Heart right ventricle (tissue), 16 donors: ENCODE measurements at regions not wholly inside any gene's neighbourhood (a gene's known extent, or its start where the extent isn't known, plus 50 kb on each side); places are given as distances from the start of the nearest gene placed in this dataset.
"Not testable (repeated sequence)": the region's sequence is repeated elsewhere in the genome, so short reads cannot be mapped to it uniquely, and the experiment has no call there.

ENCODE experiments used
- ATAC-seq, 8 donors: fragments of 200-7000 bp; cut with Tn5 transposase; one replicate each; pipeline ENCODE4 v1.9.1; 2020; ENCODE audit warnings: mild to moderate bottlenecking in 8 of 8, moderate library complexity in 8 of 8, moderate number of reproducible peaks in 1 of 8
- DNase-seq, 2 donors: peaks; one replicate each; pipeline ENCODE4 v3.0.0-alpha.2; 2020
- H3K27ac ChIP-seq, 10 donors: fragments of 200-600 bp; sonication (generic) in 2 of 10; one replicate each; pipeline versions ENCODE4 v1.5.0 to v1.8.0; 2020 to 2022; ENCODE audit warnings: mild to moderate bottlenecking in 3 of 10
- H3K27me3 ChIP-seq, 7 donors: fragments of 200-600 bp; one replicate each; pipeline ENCODE4 v1.8.0; 2021 to 2022; ENCODE audit warnings: mild to moderate bottlenecking in 2 of 7
- H3K36me3 ChIP-seq, 9 donors: fragments of 200-600 bp; sonication (generic) in 1 of 9; one replicate each; pipeline versions ENCODE4 v1.5.0 to v1.8.0; 2020 to 2022; ENCODE audit warnings: mild to moderate bottlenecking in 2 of 9
- H3K4me1 ChIP-seq, 9 donors: fragments of 200-600 bp; sonication (generic) in 1 of 9; one replicate each; pipeline versions ENCODE4 v1.5.0 to v1.8.0; 2020 to 2022; ENCODE audit warnings: mild to moderate bottlenecking in 4 of 9
- H3K4me3 ChIP-seq, 10 donors: fragments of 200-600 bp; sonication (generic) in 2 of 10; one replicate each; pipeline versions ENCODE4 v1.5.0 to v1.8.0; 2020 to 2022; ENCODE audit warnings: mild to moderate bottlenecking in 7 of 10, moderate library complexity in 2 of 10
- H3K9me3 ChIP-seq, 11 donors: fragments of 200-600 bp in 10 of 11; sonication (generic) in 2 of 11; one replicate each; pipeline versions ENCODE4 v1.5.0 to v1.8.0; 2013 to 2022; ENCODE audit warnings: mild to moderate bottlenecking in 2 of 11, control low read depth in 1 of 11, moderate library complexity in 1 of 11
- WGBS, 2 donors: extraction: QIAGEN DNeasy Blood & Tissue Kit; methylation state at CpG; one replicate each; pipeline ENCODE4 v1.1.7; 2013; ENCODE audit warnings: inconsistent platforms in 1 of 2; 5-methylcytosine and 5-hydroxymethylcytosine counted together
- intact Hi-C, 10 donors: fragments of 100-400 bp; cut with DNase I; formaldehyde crosslinking; loops; one replicate each; pipeline versions ENCODE4 v1.11.1 to v1.14.2; 2022
- TF ChIP-seq, protein P1 (sequence below), 9 donors: fragments of 200-600 bp; sonication (generic) in 2 of 9; IDR thresholded peaks; one replicate each; pipeline versions ENCODE4 v1.5.0 to v1.8.0; 2021 to 2022; ENCODE audit warnings: antibody characterized with exemption in 9 of 9, mild to moderate bottlenecking in 5 of 9, moderate library complexity in 1 of 9
- donor health status: Arrhythmogenic right ventricular cardiomyopathy.
- donor health status: ischemic (EF 13 %, LVEDD 7.1; RV severe dilation, severe dysfunction).
- donor health status: healthy with polysubstance abuse.
- donor health status: DM: no; HTN: yes; CAD: no.
- donor health status: DM: no; HTN: no; CAD: no.
- donor health status: ischemic (EF 25% LVEDD 6.9; RV normal size, moderate dysfunction).
- donor health status: ischemic (EF 25% LVEDD 5.7; RV mildly dilated, moderate dysfunction).
- donor health status: healthy.
- donor health status: DM: yes; HTN: yes; CAD: no.
- donor health status: Ischemic cardiomyopathy.
- donor health status: ischemic (EF 35%, LVEDD 5.7; RV mildly dilated, moderate dysfunction).
- donor health status: nonischemic (EF 11% LVEDD 7.7; RV severe dilation, severe dysfunction).
- donor health status: DM: yes; HTN: yes; CAD: no.
- donor health status: PGD.
- donor health status: ischemic (EF 29% LVEDD 5.4; RV normal size, mild dysfunction).
- donor health status: nonischemic (EF 23%, LVEDD 6.1; RV moderate dilation, normal function).

DNA sequence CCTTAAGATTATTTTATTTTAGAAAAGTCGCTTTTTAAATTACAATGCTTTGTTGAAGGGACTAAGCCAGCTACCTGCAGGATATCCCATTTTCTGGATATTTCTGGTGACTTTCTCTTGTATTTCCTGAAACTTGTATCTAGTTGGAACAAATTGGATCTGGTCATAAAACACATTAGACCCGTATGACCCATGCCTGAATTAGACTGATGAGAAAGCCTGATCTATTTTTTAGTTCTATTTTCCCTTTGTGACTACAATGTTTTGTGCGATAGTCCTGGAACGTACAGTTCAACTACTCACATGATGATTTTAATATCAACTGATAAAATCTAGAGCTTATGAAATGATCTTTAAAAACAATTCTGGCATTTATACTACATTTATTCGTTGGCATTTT, 151.8 kb downstream of the RHOU start:
- Histone ChIP-seq H3K4me1 (no peaks in the 10 kb centered on the region), H3K27me3 (no peaks in the 10 kb centered on the region), H3K4me3 (no peak overlapping the region), H3K36me3 (no peaks in the 10 kb centered on the region), H3K27ac (no peak overlapping the region), H3K9me3 (peaks cover 0 to 13% (median 4%) of the 10 kb centered on the region in 11 donors)
- intact Hi-C loops = no loop called here
- TF ChIP-seq, protein P1, sequence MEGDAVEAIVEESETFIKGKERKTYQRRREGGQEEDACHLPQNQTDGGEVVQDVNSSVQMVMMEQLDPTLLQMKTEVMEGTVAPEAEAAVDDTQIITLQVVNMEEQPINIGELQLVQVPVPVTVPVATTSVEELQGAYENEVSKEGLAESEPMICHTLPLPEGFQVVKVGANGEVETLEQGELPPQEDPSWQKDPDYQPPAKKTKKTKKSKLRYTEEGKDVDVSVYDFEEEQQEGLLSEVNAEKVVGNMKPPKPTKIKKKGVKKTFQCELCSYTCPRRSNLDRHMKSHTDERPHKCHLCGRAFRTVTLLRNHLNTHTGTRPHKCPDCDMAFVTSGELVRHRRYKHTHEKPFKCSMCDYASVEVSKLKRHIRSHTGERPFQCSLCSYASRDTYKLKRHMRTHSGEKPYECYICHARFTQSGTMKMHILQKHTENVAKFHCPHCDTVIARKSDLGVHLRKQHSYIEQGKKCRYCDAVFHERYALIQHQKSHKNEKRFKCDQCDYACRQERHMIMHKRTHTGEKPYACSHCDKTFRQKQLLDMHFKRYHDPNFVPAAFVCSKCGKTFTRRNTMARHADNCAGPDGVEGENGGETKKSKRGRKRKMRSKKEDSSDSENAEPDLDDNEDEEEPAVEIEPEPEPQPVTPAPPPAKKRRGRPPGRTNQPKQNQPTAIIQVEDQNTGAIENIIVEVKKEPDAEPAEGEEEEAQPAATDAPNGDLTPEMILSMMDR (IDR thresholded peaks at IDR 0.05) = no peak
- WGBS, 2 donors = 66 to 77% methylated on average over 5 of the region's 5 CpGs
- ATAC-seq = no peak
- no peak for DNase-seq

DNA sequence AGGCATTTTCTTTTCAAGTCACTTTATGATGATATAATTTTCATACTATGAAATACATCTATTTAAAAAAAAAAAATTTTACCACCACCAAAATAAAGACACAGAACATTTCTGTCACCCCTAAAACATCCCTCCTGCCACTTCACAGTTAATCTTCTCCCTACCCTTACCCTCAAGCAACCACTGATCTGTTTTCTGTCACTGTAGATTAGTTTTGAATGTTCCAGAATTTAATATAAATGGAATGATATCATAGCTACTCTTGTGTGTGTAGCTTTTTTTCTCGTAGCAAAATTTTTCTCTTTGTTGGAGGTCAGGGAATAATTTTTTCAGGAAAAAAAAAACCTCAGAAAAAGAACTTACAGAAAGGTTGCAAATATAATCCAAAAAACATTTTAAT, 152.7 kb downstream of the RHOU start:
- no peak overlapping the region for H3K27ac ChIP-seq
- H3K36me3 ChIP-seq = no peaks in the 10 kb centered on the region
- no peak for ATAC-seq
- intact Hi-C loops = no loop called here
- no peak overlapping the region for H3K4me3 ChIP-seq
- H3K4me1 ChIP-seq = no peaks in the 10 kb centered on the region
- no peak for DNase-seq
- TF ChIP-seq, protein P1 (IDR thresholded peaks at IDR 0.05) = no peak
- H3K27me3 ChIP-seq = no peaks in the 10 kb centered on the region
- 58 to 59% methylated on average over 1 of the region's 1 CpG for WGBS, 2 donors
- peaks cover 0 to 13% (median 4%) of the 10 kb centered on the region in 11 donors for H3K9me3 ChIP-seq

DNA sequence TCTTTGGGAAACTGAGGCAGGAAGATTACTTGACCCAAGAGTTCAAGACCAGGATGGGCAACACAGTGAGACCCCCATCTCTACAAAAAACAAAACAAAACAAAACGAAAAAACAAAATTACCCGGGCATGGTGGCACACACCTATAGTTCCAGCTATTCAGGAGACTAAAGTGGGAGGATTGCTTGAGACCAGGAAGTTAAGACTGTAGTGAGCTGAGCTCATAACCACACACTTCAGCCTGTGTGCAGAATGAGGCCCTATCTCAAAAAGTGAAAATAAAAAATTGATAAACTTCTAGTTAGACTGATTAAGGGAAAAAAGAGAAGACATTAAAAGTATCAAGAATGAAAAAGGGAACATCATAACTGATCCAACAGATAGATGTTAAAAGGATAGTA, 154.0 kb downstream of the RHOU start:
- H3K27me3 ChIP-seq = no peaks in the 10 kb centered on the region
- DNase-seq = no peak
- no peaks in the 10 kb centered on the region for H3K36me3 ChIP-seq
- WGBS, 2 donors = 85 to 87% methylated on average over 2 of the region's 2 CpGs
- H3K4me1 ChIP-seq = no peaks in the 10 kb centered on the region
- no peak overlapping the region for H3K27ac ChIP-seq
- no peak for ATAC-seq
- intact Hi-C loops = no loop called here
- TF ChIP-seq, protein P1 (IDR thresholded peaks at IDR 0.05) = no peak
- H3K4me3 ChIP-seq = no peak overlapping the region
- peaks cover 0 to 7% (median 0%) of the 10 kb centered on the region in 11 donors for H3K9me3 ChIP-seq

DNA sequence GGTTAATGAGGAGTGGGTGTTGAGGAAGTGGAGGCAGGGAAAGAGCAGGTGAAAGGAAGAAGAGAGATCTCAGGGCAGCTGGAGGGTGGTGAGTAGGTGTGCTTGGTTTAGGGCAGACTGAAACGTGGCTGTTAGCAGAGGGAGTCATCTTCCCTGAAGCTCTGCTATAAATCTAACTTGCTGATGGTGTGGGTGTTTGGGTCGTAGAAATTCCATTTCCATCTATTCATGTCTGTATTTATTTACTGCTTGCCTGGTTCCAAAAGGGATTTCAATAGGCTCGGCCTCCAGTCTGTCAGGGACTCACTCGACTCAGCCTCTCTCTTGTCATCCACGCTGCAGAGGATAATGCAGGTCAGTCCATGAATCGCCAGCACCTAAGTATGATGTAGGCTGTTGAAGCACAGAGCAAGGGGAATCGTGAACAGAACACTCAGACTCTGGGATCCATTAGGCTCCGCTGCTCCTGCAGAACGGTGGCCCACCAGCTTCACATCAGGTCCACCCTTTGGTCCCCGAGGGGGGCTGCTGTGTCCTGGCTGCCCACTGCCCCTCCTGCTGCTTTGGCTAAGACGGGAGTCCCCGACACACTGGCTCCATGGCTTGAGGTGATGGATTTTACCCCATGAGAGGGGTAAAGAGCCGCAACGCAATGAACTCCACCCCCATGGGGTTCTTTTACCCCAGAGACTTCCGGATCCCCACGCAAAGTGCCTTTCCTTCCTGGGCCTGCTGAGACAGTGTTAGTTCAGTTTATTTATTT, 156.2 kb downstream of the RHOU start:
- H3K4me3 ChIP-seq = no peak overlapping the region
- H3K27me3 ChIP-seq = peaks cover 0 to 2% (median 0%) of the 10 kb centered on the region in 7 donors
- no peak overlapping the region for H3K27ac ChIP-seq
- no peak for ATAC-seq
- TF ChIP-seq, protein P1 (IDR thresholded peaks at IDR 0.05) = no peak
- no peak for DNase-seq
- peaks cover 0 to 5% (median 0%) of the 10 kb centered on the region in 11 donors for H3K9me3 ChIP-seq
- 85 to 92% methylated on average over 16 of the region's 16 CpGs for WGBS, 2 donors
- H3K4me1 ChIP-seq = no peaks in the 10 kb centered on the region
- intact Hi-C loops = no loop called here
- no peaks in the 10 kb centered on the region for H3K36me3 ChIP-seq

DNA sequence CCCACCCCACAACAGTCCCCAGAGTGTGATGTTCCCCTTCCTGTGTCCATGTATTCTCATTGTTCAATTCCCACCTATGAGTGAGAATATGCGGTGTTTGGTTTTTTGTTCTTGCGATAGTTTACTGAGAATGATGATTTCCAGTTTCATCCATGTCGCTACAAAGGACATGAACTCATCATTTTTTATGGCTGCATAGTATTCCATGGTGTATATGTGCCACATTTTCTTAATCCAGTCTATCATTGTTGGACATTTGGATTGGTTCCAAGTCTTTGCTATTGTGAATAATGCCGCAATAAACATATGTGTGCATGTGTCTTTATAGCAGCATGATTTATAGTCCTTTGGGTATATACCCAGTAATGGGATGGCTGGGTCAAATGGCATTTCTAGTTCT, 156.9 kb downstream of the RHOU start:
- 93 to 96% methylated on average over 3 of the region's 4 CpGs for WGBS, 2 donors
- H3K4me3 ChIP-seq, DNase-seq, ATAC-seq, H3K4me1 ChIP-seq, H3K27ac ChIP-seq, H3K27me3 ChIP-seq, H3K9me3 ChIP-seq, H3K36me3 ChIP-seq, intact Hi-C loops: not testable (repeated sequence)
